ENCODE measurements at regions not wholly inside any gene's neighbourhood (a gene's known extent, or its start where the extent isn't known, plus 50 kb on each side); places are given as distances from the start of the nearest gene placed in this dataset.

DNA sequence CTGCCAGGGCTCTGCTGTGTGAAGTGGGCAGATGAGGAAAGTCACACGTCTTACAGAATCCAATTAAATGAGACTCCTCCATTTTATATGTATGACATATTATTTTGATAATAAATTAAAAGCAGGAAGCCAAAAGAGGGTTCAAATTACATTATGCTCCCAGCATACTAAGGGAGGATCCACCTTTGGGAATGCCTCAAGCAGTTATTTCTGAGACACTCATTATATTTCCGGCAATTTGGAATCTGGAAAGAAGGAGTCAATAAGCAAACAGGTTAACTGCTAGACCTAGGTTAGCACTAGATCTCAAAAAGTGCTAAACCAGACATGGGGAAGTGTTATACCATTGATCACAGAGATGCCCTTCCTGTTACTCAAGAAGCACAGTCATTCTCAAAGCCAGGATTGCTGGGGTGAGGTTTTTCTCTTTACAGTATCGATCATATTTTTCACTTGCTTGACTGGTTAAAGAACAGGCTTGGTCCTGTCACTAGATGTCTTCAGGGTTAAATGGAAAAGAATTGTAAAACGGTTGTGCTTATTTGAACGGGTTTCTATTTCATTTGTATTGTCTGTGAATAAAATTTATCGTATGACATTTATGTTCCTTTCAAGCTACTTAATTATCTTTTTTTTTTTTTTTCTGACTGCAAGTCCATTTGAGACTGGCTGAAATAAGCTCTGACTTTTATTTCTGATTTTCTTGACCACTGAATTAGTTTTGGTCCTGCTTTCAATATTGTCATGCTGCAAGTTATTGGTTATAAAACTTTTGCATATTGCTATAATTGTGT lies 523.2 kb downstream of the KLF12 start:
- no peaks in the 10 kb centered on the region for H3K79me2 ChIP-seq (ENCODE audit: insufficient read depth, low read length)
- intact Hi-C loops (cut with micrococcal nuclease), result no loop called here
- no peak for ATAC-seq
- no peak overlapping the region for H3K4me2 ChIP-seq (ENCODE audit: low read length)
- CTCF ChIA-PET, result no interaction called here
- TF ChIP-seq TCF7L2 (IDR thresholded peaks at IDR 0.05; ENCODE audit: borderline replicate concordance, extremely low read depth, insufficient read depth, insufficient read length), result no peak
- TF ChIP-seq YY1 (IDR thresholded peaks at IDR 0.05; ENCODE audit: extremely low read depth, insufficient replicate concordance, low read depth, low read length), result no peak
- TF ChIP-seq JUND (IDR thresholded peaks at IDR 0.05), result no peak
- no peak for TF ChIP-seq EGR1 (IDR thresholded peaks at IDR 0.05; ENCODE audit: low read depth)
- no peak for TF ChIP-seq FOSL1 (IDR thresholded peaks at IDR 0.05; ENCODE audit: low read depth)
- TF ChIP-seq ZNF274 (IDR thresholded peaks at IDR 0.05; ENCODE audit: low read depth, low read length), result no peak
- TF ChIP-seq, protein P1, sequence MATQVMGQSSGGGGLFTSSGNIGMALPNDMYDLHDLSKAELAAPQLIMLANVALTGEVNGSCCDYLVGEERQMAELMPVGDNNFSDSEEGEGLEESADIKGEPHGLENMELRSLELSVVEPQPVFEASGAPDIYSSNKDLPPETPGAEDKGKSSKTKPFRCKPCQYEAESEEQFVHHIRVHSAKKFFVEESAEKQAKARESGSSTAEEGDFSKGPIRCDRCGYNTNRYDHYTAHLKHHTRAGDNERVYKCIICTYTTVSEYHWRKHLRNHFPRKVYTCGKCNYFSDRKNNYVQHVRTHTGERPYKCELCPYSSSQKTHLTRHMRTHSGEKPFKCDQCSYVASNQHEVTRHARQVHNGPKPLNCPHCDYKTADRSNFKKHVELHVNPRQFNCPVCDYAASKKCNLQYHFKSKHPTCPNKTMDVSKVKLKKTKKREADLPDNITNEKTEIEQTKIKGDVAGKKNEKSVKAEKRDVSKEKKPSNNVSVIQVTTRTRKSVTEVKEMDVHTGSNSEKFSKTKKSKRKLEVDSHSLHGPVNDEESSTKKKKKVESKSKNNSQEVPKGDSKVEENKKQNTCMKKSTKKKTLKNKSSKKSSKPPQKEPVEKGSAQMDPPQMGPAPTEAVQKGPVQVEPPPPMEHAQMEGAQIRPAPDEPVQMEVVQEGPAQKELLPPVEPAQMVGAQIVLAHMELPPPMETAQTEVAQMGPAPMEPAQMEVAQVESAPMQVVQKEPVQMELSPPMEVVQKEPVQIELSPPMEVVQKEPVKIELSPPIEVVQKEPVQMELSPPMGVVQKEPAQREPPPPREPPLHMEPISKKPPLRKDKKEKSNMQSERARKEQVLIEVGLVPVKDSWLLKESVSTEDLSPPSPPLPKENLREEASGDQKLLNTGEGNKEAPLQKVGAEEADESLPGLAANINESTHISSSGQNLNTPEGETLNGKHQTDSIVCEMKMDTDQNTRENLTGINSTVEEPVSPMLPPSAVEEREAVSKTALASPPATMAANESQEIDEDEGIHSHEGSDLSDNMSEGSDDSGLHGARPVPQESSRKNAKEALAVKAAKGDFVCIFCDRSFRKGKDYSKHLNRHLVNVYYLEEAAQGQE (IDR thresholded peaks at IDR 0.05; ENCODE audit: low read depth), result no peak
- no peak for TF ChIP-seq ELF1 (IDR thresholded peaks at IDR 0.05; ENCODE audit: borderline replicate concordance, low read depth)
- no peak for TF ChIP-seq POLR2AphosphoS5 (IDR thresholded peaks at IDR 0.05; ENCODE audit: low read depth, low read length)
- TF ChIP-seq EZH2 (IDR thresholded peaks at IDR 0.05), result no peak
- TF ChIP-seq, protein P2, sequence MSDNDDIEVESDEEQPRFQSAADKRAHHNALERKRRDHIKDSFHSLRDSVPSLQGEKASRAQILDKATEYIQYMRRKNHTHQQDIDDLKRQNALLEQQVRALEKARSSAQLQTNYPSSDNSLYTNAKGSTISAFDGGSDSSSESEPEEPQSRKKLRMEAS (IDR thresholded peaks at IDR 0.05), result no peak
- no peak for TF ChIP-seq CEBPB (IDR thresholded peaks at IDR 0.05; ENCODE audit: low read depth)
- no peak for TF ChIP-seq CBX3 (IDR thresholded peaks at IDR 0.05; ENCODE audit: low read depth)
- no peak for TF ChIP-seq SP1 (IDR thresholded peaks at IDR 0.05; ENCODE audit: low read depth)
- no peak for TF ChIP-seq ZFX (IDR thresholded peaks at IDR 0.05)
- no peak for TF ChIP-seq ATF3 (IDR thresholded peaks at IDR 0.05)
- no peak for TF ChIP-seq CTCF (IDR thresholded peaks at IDR 0.05 in 2 of 3, conservative IDR thresholded peaks at IDR 0.05 in 1 of 3; ENCODE audit: borderline replicate concordance in 1 of 3, insufficient read depth in 1 of 3, low read depth in 2 of 3, low read length in 2 of 3)
- no peaks in the 10 kb centered on the region for H3K27me3 ChIP-seq (ENCODE audit: insufficient read depth, low read length)
- DNase-seq (ENCODE audit: low read depth, low spot score), result no peak
- RAD21 ChIA-PET (ENCODE audit: low non-redundant PET in 1 of 2, low total read pairs in 2 of 2, uncharacterized antibody in 2 of 2, unreplicated experiment in 2 of 2), result interaction anchor here in 1 of 2 experiments (0.6 kb wide), 1 partner anchor 1940 kb away, joined by 4 read pairs; no protein-coding TSS in a partner anchor
- H3K4me1 ChIP-seq (ENCODE audit: control insufficient read depth in 1 of 2, insufficient read depth in 2 of 2, low read length in 2 of 2), result no peaks in the 10 kb centered on the region
- POLR2A ChIA-PET, result no interaction called here
- no peak overlapping the region for H3K27ac ChIP-seq (ENCODE audit: low read depth, low read length)
- no peak overlapping the region for H3K9ac ChIP-seq (ENCODE audit: low read length)
- H3K9me2 ChIP-seq (ENCODE audit: insufficient read depth), result no peaks in the 10 kb centered on the region
- BruUV-seq (replicated peaks), result no TSS peak
- no peaks in the 10 kb centered on the region for H4K20me1 ChIP-seq (ENCODE audit: insufficient read depth)
- no peak overlapping the region for H2AFZ ChIP-seq (ENCODE audit: low read depth, low read length, poor library complexity, severe bottlenecking)
- H3K9me3 ChIP-seq (ENCODE audit: control insufficient read depth in 1 of 2, insufficient read depth in 1 of 2, low read depth in 1 of 2, low read length in 2 of 2), result no peaks in the 10 kb centered on the region
- H3K4me3 ChIP-seq (replicated peaks in 1 of 2; ENCODE audit: low read depth in 1 of 2, low read length in 2 of 2), result no peak overlapping the region
- no peaks in the 10 kb centered on the region for H3K36me3 ChIP-seq (ENCODE audit: control insufficient read depth in 1 of 2, insufficient read depth in 2 of 2, low read length in 2 of 2)

Measured in HCT116 (cell line).